Neural progenitor cell (in vitro differentiated cells): ENCODE measurements at regions not wholly inside any gene's neighbourhood (a gene's known extent, or its start where the extent isn't known, plus 50 kb on each side); places are given as distances from the start of the nearest gene placed in this dataset.

Experiments
- EZH2 ChIP-seq: fragments of 200-600 bp; sonication (generic); IDR thresholded peaks from 2 replicates; pipeline ENCODE4 v1.6.1; 2017; ENCODE audit warnings: antibody characterized with exemption, mild to moderate bottlenecking, moderate library complexity
- EZH2phosphoT487 ChIP-seq: fragments of 200-600 bp; sonication (generic); IDR thresholded peaks from 2 replicates; pipeline ENCODE4 v1.6.1; 2017; ENCODE audit warnings: antibody characterized with exemption
- TF ChIP-seq, protein P1 (sequence below): fragments of 200-600 bp; sonication (generic); IDR thresholded peaks from 2 replicates; pipeline ENCODE4 v1.5.1; 2017; ENCODE audit warnings: antibody characterized with exemption, mild to moderate bottlenecking

DNA sequence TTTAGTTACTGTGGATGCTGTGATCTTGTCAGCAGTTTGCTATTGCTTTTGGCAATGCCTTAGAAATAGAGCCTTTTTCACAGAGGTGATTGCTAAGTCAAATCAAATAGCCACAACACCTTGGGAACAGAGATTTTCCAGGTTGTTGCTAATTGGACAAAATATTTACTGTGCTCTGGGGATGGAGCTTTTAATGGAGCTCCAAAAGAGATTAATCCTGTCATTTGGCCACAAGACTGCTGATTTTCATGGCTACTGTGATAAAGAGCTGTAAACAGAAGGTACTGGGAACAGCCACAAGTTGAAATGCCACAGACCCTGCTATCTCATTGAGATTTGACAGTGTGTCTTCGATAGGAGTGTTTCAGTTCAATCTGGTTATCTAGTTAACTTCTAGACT, 1715.2 kb upstream of the ADGRL3 start:
- TF ChIP-seq, protein P1, sequence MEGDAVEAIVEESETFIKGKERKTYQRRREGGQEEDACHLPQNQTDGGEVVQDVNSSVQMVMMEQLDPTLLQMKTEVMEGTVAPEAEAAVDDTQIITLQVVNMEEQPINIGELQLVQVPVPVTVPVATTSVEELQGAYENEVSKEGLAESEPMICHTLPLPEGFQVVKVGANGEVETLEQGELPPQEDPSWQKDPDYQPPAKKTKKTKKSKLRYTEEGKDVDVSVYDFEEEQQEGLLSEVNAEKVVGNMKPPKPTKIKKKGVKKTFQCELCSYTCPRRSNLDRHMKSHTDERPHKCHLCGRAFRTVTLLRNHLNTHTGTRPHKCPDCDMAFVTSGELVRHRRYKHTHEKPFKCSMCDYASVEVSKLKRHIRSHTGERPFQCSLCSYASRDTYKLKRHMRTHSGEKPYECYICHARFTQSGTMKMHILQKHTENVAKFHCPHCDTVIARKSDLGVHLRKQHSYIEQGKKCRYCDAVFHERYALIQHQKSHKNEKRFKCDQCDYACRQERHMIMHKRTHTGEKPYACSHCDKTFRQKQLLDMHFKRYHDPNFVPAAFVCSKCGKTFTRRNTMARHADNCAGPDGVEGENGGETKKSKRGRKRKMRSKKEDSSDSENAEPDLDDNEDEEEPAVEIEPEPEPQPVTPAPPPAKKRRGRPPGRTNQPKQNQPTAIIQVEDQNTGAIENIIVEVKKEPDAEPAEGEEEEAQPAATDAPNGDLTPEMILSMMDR: no peak
- TF ChIP-seq EZH2 (no peak), EZH2phosphoT487 (no peak)
